MG63 (cell line): ENCODE measurements at regions not wholly inside any gene's neighbourhood (a gene's known extent, or its start where the extent isn't known, plus 50 kb on each side); places are given as distances from the start of the nearest gene placed in this dataset.

Experiments used
- DNase-seq: peaks from one replicate; pipeline ENCODE4 v3.0.0-alpha.2; 2020
- H3K27me3 ChIP-seq: fragments of 250-450 bp; sonication (Bioruptor Pico); 2 replicates; pipeline ENCODE4 v1.5.1; 2020; ENCODE audit warnings: mild to moderate bottlenecking, moderate library complexity
- H3K36me3 ChIP-seq: fragments of 250-450 bp; sonication (Bioruptor Pico); 2 replicates; pipeline ENCODE4 v1.5.1; 2020; ENCODE audit warnings: mild to moderate bottlenecking, moderate library complexity
- H3K4me3 ChIP-seq: fragments of 250-450 bp; sonication (Bioruptor Pico); 2 replicates; pipeline ENCODE4 v1.5.1; 2020; ENCODE audit warnings: mild to moderate bottlenecking, moderate library complexity
- H3K9me3 ChIP-seq: fragments of 250-450 bp; sonication (Bioruptor Pico); 2 replicates; pipeline ENCODE4 v1.5.1; 2020; ENCODE audit warnings: mild to moderate bottlenecking, moderate library complexity

- H3K36me3 ChIP-seq = no peaks in the 10 kb centered on the region
- H3K4me3 ChIP-seq = no peak overlapping the region
- no peak for DNase-seq
- no peaks in the 10 kb centered on the region for H3K9me3 ChIP-seq
- no peaks in the 10 kb centered on the region for H3K27me3 ChIP-seq
These were observed 601.3 kb downstream of the BUD13 start for GRCh38 chr11:116171271-116172140.

GRCh38 chr11:116170526-116171120, 602.2 kb downstream of the BUD13 start:
- Histone ChIP-seq H3K27me3 (no peaks in the 10 kb centered on the region), H3K4me3 (no peak overlapping the region), H3K9me3 (no peaks in the 10 kb centered on the region), H3K36me3 (no peaks in the 10 kb centered on the region)
- DNase-seq = no peak

DNA sequence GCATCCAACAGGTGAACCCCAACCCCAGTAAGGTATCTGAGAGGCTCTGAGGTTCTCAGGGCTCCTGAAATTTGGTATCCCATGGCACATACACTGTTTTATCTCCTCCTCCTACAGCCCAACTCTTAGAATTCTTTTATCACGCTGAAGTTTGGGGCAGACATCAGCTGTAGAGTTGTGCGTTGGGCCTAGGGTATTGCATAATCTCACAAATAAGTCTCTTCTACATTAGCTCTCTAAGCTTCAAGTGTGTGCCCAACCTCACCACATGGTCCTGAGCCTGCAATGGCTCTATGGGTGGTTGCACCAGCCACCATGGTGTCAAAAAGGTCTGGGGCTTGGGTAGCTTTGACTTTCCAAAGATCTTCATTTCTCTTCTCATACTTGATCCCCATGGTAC, 603.0 kb downstream of the BUD13 start:
- DNase-seq = no peak
- Histone ChIP-seq H3K4me3 (no peak overlapping the region), H3K9me3 (no peaks in the 10 kb centered on the region), H3K27me3 (no peaks in the 10 kb centered on the region), H3K36me3 (no peaks in the 10 kb centered on the region)

DNA sequence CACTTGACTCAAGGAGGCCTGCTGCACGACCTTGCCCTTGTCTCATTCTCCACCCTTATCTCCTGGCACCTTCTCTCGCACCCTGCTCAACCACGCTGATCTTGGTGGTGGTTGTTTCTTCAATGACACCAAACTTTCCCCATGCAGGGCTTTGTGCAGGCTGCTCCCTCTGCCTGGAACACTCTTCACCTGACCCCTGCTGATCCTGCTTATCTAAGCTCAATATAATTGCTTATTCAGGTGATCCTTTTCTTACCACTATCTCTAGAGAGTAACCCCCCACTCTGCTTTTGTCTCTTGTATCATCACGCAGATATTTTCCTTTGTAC, 604.4 kb downstream of the BUD13 start:
- Histone ChIP-seq H3K4me3 (no peak overlapping the region), H3K27me3 (no peaks in the 10 kb centered on the region), H3K36me3 (no peaks in the 10 kb centered on the region), H3K9me3 (no peaks in the 10 kb centered on the region)
- DNase-seq = no peak

- Histone ChIP-seq H3K27me3 (no peaks in the 10 kb centered on the region), H3K36me3 (no peaks in the 10 kb centered on the region), H3K4me3 (no peak overlapping the region), H3K9me3 (no peaks in the 10 kb centered on the region)
- no peak for DNase-seq
These were observed 604.9 kb downstream of the BUD13 start for GRCh38 chr11:116167706-116168458.

- no peaks in the 10 kb centered on the region for H3K27me3 ChIP-seq
- DNase-seq = no peak
- no peaks in the 10 kb centered on the region for H3K9me3 ChIP-seq
- H3K36me3 ChIP-seq = no peaks in the 10 kb centered on the region
- H3K4me3 ChIP-seq = no peak overlapping the region
These were observed 606.0 kb downstream of the BUD13 start for GRCh38 chr11:116166573-116167465.

- H3K36me3 ChIP-seq = no peaks in the 10 kb centered on the region
- no peak for DNase-seq
- H3K9me3 ChIP-seq = no peaks in the 10 kb centered on the region
- H3K27me3 ChIP-seq = no peaks in the 10 kb centered on the region
- no peak overlapping the region for H3K4me3 ChIP-seq
These were observed 607.9 kb downstream of the BUD13 start for GRCh38 chr11:116164843-116165242.

DNA sequence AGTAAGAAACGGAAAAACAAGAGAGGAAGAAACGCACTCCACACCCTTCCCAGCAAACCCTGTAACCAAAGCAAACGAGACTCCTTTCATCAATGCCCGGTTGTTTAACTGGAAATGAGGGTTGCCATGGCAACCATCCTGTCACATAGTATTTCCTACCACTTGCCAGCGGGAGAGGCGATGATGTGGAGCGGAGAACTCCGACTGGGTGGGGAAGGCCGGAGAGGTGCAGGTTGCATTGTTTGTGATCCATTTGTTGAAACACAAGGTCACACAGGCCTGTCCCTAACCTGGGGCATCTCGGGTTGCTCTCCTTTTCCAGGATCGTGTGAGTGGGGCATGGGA, 609.9 kb downstream of the BUD13 start:
- H3K4me3 ChIP-seq = no peak overlapping the region
- no peaks in the 10 kb centered on the region for H3K27me3 ChIP-seq
- no peak for DNase-seq
- no peaks in the 10 kb centered on the region for H3K36me3 ChIP-seq
- H3K9me3 ChIP-seq = no peaks in the 10 kb centered on the region

GRCh38 chr11:116162086-116162885, 610.5 kb downstream of the BUD13 start:
- H3K27me3 ChIP-seq = no peaks in the 10 kb centered on the region
- H3K9me3 ChIP-seq = no peaks in the 10 kb centered on the region
- no peaks in the 10 kb centered on the region for H3K36me3 ChIP-seq
- no peak for DNase-seq
- H3K4me3 ChIP-seq = no peak overlapping the region

DNA sequence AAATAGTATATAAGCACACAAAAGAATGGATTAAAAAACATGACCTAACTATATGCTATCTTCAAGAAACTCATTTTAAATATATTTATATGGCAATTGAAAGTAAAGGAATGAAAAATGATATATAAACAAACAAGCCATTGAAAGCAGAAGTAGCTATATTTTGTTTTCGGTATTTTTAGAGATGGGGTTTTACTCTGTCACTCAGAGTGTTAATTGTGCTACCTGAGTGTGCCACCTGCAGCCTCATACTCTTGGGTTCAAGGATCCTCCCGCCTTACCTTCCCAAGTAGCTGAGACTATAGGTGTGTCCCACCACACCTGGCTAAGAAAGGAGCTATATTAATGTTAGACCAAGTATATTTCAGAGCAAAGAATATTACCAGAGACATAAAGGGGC, 624.1 kb downstream of the BUD13 start:
- Histone ChIP-seq H3K4me3 (no peak overlapping the region), H3K27me3 (no peaks in the 10 kb centered on the region), H3K9me3 (no peaks in the 10 kb centered on the region), H3K36me3 (no peaks in the 10 kb centered on the region)
- no peak for DNase-seq

DNA sequence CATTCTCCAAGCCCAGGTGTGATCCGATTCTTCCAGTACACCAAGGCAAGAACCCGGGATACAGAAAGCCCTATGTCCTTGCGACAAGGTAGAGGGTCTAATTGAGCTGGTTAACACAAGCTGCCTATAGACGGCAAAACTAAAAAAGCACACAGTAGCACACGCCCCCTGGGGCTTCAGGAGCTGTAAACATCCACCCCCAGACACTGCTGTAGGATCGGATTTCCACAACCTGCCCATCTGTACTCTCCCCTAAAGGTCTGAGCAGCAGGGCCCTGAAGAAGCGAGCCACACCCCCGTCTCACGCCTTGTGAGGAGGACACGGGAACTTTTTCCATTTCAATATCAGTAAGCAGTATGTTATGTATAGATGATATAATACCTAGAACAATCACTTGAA, 624.7 kb downstream of the BUD13 start:
- no peaks in the 10 kb centered on the region for H3K9me3 ChIP-seq
- DNase-seq = no peak
- H3K4me3 ChIP-seq = no peak overlapping the region
- H3K27me3 ChIP-seq = 0 out of 2 replicates have a peak, but pooled peaks cover 3% of the 10 kb centered on the region
- no peaks in the 10 kb centered on the region for H3K36me3 ChIP-seq

GRCh38 chr11:116145187-116145865, 627.5 kb downstream of the BUD13 start:
- DNase-seq = no peak
- Histone ChIP-seq H3K9me3 (no peaks in the 10 kb centered on the region), H3K4me3 (no peak overlapping the region), H3K36me3 (no peaks in the 10 kb centered on the region), H3K27me3 (peaks cover 3% of the 10 kb centered on the region; the same call in 1 of the 2 replicates)

DNA sequence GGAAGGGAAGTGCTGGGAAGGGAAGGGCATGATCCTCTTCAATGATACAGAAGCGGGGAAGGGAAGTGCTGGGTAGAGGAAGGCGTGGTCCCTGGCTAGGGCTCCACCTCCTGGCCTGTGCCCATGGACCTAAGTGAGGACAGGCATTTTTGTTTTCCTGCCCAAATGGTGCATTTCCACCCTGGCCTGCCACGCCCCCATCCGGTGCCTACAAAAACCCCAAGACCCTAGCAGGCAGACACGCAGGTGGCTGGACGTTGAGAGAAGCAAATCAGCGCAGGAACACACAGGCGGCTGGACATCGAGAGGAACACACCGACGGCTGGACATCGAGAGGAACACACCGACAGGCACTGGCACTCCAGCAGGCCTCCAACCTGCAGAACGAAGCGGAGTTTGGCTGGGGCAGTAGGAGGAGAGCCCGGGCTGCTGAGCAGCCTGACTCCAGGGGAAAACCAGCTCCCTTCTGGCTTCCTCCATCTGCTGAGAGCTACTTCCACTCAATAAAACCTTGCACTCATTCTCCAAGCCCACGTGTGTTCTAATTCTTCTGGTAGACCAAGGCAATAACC, 628.3 kb downstream of the BUD13 start:
- Histone ChIP-seq H3K27me3 (peaks cover 3% of the 10 kb centered on the region; the same call in 1 of the 2 replicates), H3K36me3 (no peaks in the 10 kb centered on the region), H3K9me3 (no peaks in the 10 kb centered on the region), H3K4me3 (no peak overlapping the region)
- no peak for DNase-seq

GRCh38 chr11:116138280-116138679, 634.1 kb upstream of the CADM1 start:
- DNase-seq = no peak
- peaks cover 2% of the 10 kb centered on the region; the same call in 1 of the 2 replicates for H3K27me3 ChIP-seq

GRCh38 chr11:116137753-116138152, 633.5 kb upstream of the CADM1 start:
- Histone ChIP-seq H3K9me3 (no peaks in the 10 kb centered on the region), H3K36me3 (no peaks in the 10 kb centered on the region)
- no peak for DNase-seq

More at GRCh38 chr11:116138280-116138679, 634.1 kb upstream of the CADM1 start:
- H3K4me3 ChIP-seq = no peak overlapping the region
- H3K9me3 ChIP-seq = no peaks in the 10 kb centered on the region
- no peaks in the 10 kb centered on the region for H3K36me3 ChIP-seq

More at GRCh38 chr11:116137753-116138152, 633.5 kb upstream of the CADM1 start:
- H3K4me3 ChIP-seq = no peak overlapping the region
- no peaks in the 10 kb centered on the region; the same call in 1 of the 2 replicates for H3K27me3 ChIP-seq
